Muscle of leg (tissue), 3 donors: ENCODE measurements at regions not wholly inside any gene's neighbourhood (a gene's known extent, or its start where the extent isn't known, plus 50 kb on each side); places are given as distances from the start of the nearest gene placed in this dataset.

Experiments used
- DNase-seq: peaks from one replicate; pipeline ENCODE4 v3.0.0; 2013
- H3K27ac ChIP-seq: one replicate; pipeline ENCODE4 v1.5.1; 2013; ENCODE audit warnings: mild to moderate bottlenecking, low read length, control low read depth
- H3K27me3 ChIP-seq: one replicate; pipeline ENCODE4 v1.6.1; 2013; ENCODE audit warnings: low read length; ENCODE audit not compliant: control insufficient read depth, insufficient read depth
- H3K36me3 ChIP-seq: one replicate; pipeline ENCODE4 v1.6.1; 2013; ENCODE audit warnings: low read length; ENCODE audit not compliant: control insufficient read depth, insufficient read depth
- H3K4me1 ChIP-seq: one replicate; pipeline ENCODE4 v1.6.1; 2013; ENCODE audit warnings: low read length; ENCODE audit not compliant: control insufficient read depth, insufficient read depth
- H3K4me3 ChIP-seq: one replicate; pipeline ENCODE4 v1.5.1; 2013; ENCODE audit warnings: low read length, control low read depth
- H3K9me3 ChIP-seq: replicated peaks from 2 replicates; pipeline ENCODE4 v1.6.1; 2013; ENCODE audit warnings: low read depth, low read length; ENCODE audit not compliant: control insufficient read depth
- WGBS: methylation state at CpG from one replicate; pipeline ENCODE4 v1.1.5; 2013; ENCODE audit warnings: missing lambda C conversion rate; ENCODE audit not compliant: insufficient coverage; 5-methylcytosine and 5-hydroxymethylcytosine counted together

- H3K36me3 ChIP-seq = no peaks in the 10 kb centered on the region
- WGBS = 71% methylated on average over 5 of the region's 8 CpGs
- H3K27me3 ChIP-seq = peaks cover 39% of the 10 kb centered on the region
- H3K27ac ChIP-seq = no peak overlapping the region
- no peak for DNase-seq
- no peak overlapping the region for H3K4me3 ChIP-seq
- peaks cover 38% of the 10 kb centered on the region for H3K4me1 ChIP-seq
- H3K9me3 ChIP-seq = no peaks in the 10 kb centered on the region
Observed at GRCh38 chr10:131433568-131433967, 122.0 kb upstream of the TCERG1L start.

DNA sequence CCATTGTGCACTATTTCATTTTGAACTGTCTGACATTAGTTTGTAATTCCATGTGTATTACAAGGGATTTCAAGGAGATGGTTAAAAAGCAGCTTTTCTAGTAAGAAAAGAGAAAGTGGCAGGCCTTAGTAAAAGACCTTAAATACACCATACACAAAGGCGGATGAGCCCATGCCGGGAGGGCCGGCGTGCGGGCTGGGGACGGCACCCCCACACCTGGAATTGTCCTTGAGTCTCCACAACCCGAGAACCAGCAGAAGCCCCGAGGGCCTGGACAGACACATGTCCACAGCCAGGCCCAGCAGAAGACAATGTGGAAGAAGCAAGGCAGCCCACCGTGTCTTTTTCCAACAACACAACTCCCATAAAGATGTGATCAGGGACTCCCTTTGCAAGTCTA is 123.7 kb upstream of the TCERG1L start:
- peaks cover 30% of the 10 kb centered on the region for H3K27me3 ChIP-seq
- DNase-seq = no peak
- 72% methylated on average over 5 of the region's 9 CpGs for WGBS
- no peak overlapping the region for H3K4me3 ChIP-seq
- H3K27ac ChIP-seq = no peak overlapping the region
- no peaks in the 10 kb centered on the region for H3K36me3 ChIP-seq
- peaks cover 29% of the 10 kb centered on the region for H3K4me1 ChIP-seq
- no peaks in the 10 kb centered on the region for H3K9me3 ChIP-seq

- Histone ChIP-seq H3K9me3 (no peaks in the 10 kb centered on the region), H3K36me3 (no peaks in the 10 kb centered on the region), H3K27ac (no peak overlapping the region), H3K4me3 (no peak overlapping the region), H3K4me1 (peaks cover 24% of the 10 kb centered on the region), H3K27me3 (peaks cover 33% of the 10 kb centered on the region)
- peak; percentile 41 for DNase-seq
- 67% methylated on average over 12 of the region's 18 CpGs for WGBS
Observed at GRCh38 chr10:131435760-131436457, 124.4 kb upstream of the TCERG1L start.

DNA sequence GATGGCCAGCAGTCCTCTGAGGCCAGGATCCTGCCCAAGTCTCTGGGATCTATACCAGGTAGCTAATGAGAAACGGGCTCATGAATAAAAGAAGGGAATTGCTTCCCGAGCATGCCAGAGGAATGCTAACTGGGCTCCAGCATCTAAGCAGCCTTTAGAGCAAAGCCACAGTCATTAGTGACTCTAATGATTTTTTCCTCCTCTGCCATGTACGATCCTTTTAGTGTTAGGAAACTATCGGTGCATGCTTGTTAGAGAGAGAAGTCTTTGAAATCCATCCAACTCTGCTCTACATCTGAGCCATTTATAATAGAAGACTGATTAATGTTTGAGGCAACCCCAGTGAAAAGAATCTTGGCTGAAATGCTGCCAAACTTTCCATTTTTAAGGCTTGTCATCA is 124.9 kb upstream of the TCERG1L start:
- H3K4me1 ChIP-seq = peaks cover 19% of the 10 kb centered on the region
- peak; percentile 55 for DNase-seq
- 11% methylated on average over 1 of the region's 4 CpGs for WGBS
- H3K4me3 ChIP-seq = no peak overlapping the region
- H3K36me3 ChIP-seq = no peaks in the 10 kb centered on the region
- no peak overlapping the region for H3K27ac ChIP-seq
- H3K27me3 ChIP-seq = peaks cover 34% of the 10 kb centered on the region
- no peaks in the 10 kb centered on the region for H3K9me3 ChIP-seq

DNA sequence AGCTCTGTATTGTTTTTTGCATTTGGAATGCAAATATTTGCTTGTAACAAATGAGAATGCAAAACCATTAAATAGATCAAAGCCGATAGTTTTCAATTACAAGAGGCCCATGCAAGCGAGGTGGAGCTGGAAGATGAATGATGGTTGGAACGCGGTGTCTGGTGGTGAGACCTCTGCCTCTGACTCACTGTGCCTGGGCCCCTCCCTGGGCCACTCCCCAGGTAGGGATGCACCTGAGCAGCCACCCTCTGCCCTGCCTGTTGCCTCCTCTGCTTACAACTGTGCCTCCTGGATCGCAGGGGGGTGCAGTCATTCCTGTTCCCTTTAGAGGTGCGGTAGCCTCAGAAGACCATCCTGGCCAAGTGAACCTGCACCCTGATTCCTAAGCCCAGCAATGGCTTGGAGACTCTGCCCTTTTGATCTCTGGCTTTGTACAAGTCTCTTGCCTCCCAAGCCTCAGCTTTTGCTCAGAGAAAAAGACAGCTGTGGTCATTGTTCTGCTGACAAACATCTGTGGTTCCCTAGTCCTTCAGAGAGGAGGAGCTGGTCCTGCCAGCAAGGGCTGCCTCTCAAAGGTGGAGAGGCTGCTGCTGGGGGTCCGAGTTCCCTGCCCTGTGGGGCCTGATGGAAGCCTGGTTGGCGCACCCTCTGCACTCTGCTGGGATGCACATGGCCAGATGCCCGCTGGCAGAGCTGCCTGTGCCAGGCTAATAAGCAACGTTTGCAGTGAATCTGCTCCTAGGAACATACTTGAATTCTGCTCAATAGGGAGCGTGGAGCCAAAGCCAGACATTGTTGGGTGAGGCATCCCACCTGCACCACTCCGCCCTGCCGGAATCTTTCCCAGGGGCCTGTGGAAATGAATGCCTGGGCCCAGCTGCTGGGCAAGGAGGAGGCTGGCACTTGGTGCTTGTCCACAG is 126.3 kb upstream of the TCERG1L start:
- H3K9me3 ChIP-seq = no peaks in the 10 kb centered on the region
- no peaks in the 10 kb centered on the region for H3K36me3 ChIP-seq
- peaks cover 25% of the 10 kb centered on the region for H3K27me3 ChIP-seq
- H3K4me1 ChIP-seq = peaks cover 15% of the 10 kb centered on the region
- no peak for DNase-seq
- no peak overlapping the region for H3K4me3 ChIP-seq
- WGBS = 77% methylated on average over 13 of the region's 13 CpGs
- H3K27ac ChIP-seq = no peak overlapping the region

- peaks cover 21% of the 10 kb centered on the region for H3K27me3 ChIP-seq
- 79% methylated on average over 4 of the region's 4 CpGs for WGBS
Observed at GRCh38 chr10:131438665-131439064, 127.1 kb upstream of the TCERG1L start.

GRCh38 chr10:131439705-131440104 is 128.2 kb upstream of the TCERG1L start:
- peaks cover 20% of the 10 kb centered on the region for H3K27me3 ChIP-seq
- no peak overlapping the region for H3K4me3 ChIP-seq
- H3K27ac ChIP-seq = no peak overlapping the region
- WGBS = 80% methylated on average over 6 of the region's 6 CpGs
- H3K4me1 ChIP-seq = peaks cover 15% of the 10 kb centered on the region
- H3K9me3 ChIP-seq = no peaks in the 10 kb centered on the region
- no peaks in the 10 kb centered on the region for H3K36me3 ChIP-seq
- no peak for DNase-seq

More at GRCh38 chr10:131438665-131439064, 127.1 kb upstream of the TCERG1L start:
- no peak for DNase-seq
- H3K4me1 ChIP-seq = peaks cover 15% of the 10 kb centered on the region
- H3K36me3 ChIP-seq = no peaks in the 10 kb centered on the region
- H3K9me3 ChIP-seq = no peaks in the 10 kb centered on the region
- no peak overlapping the region for H3K27ac ChIP-seq
- H3K4me3 ChIP-seq = no peak overlapping the region

DNA sequence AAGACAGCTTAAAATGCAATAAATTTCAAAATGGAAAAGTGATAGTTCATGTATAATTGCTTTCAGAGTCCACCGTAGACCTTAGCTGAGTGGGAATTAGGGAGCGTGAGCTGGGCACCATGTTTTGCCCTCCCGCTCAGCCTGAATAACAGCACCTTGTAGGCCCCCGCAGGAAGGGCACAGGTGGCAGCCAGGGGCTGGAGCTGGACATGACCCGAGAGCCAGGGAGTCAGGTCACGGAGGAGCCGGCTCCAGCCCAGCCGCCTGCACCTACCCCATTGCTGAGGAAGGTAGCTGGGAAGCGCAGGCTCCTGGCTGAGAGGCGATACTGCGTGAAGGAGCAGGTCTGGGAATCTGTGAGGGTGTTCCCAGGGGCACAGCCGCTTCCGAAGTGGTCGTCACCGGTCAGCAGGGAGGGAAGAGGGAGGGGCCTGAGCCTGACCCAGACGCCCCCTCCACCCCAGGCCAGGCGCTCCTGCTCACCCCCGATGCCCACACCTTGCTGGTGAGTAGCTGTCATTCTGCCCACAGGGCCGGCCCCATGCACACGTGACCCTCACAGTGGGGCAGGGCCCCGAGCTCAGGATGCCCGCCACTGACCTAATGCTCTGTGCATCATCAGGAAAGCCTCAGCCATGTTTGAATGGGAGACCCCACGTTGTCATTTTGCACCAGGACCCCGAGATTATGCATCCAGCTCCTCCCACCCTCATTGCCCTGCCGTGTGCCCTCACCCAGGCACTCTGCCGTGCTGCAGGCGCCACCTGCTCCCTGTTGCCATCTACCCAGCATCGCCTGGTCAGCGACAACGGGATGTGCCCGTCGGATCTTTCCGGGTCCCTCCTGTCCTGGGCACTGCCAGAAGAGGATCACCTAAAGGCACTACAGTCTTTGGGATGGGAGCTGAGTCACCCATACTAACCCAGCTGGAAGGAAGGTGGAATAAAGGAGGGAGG is 129.2 kb upstream of the TCERG1L start:
- H3K9me3 ChIP-seq = no peaks in the 10 kb centered on the region
- 73% methylated on average over 21 of the region's 33 CpGs for WGBS
- H3K36me3 ChIP-seq = no peaks in the 10 kb centered on the region
- no peak overlapping the region for H3K27ac ChIP-seq
- H3K4me3 ChIP-seq = no peak overlapping the region
- H3K27me3 ChIP-seq = peaks cover 20% of the 10 kb centered on the region
- DNase-seq = no peak
- peaks cover 20% of the 10 kb centered on the region for H3K4me1 ChIP-seq

DNA sequence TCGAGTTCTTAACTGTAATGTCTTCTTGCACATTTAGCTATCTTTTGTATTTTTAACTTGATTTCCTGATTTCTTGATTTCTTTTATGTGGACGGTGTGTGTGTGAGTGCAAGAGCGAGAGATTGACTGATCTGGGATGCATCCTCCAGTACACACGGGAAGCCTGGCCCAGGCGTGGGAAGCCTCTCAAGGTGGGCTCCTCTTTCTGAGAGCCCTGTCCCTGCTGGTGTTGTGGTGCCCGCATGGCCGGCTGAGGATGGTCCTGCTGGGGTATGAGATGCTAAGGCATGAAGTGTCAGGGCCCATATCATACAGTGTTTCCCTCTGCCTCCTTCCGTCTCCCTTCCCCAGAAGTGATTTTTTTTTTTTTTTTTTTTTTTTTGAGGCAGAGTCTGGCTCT is 130.8 kb upstream of the TCERG1L start:
- peaks cover 20% of the 10 kb centered on the region for H3K27me3 ChIP-seq
- H3K9me3 ChIP-seq = no peaks in the 10 kb centered on the region
- peaks cover 12% of the 10 kb centered on the region for H3K4me1 ChIP-seq
- no peak overlapping the region for H3K4me3 ChIP-seq
- H3K27ac ChIP-seq = no peak overlapping the region
- no peaks in the 10 kb centered on the region for H3K36me3 ChIP-seq
- DNase-seq = no peak
- 80% methylated on average over 1 of the region's 8 CpGs for WGBS
